ENCODE measurements at regions not wholly inside any gene's neighbourhood (a gene's known extent, or its start where the extent isn't known, plus 50 kb on each side); places are given as distances from the start of the nearest gene placed in this dataset.

GRCh38 chr6:104603108-104603745, 256.5 kb downstream of the HACE1 start:
- TF ChIP-seq CTCF (IDR thresholded peaks at IDR 0.05; ENCODE audit: extremely low read depth, missing control alignments) = no peak
- DNase-seq (ENCODE audit: low spot score) = no peak

DNA sequence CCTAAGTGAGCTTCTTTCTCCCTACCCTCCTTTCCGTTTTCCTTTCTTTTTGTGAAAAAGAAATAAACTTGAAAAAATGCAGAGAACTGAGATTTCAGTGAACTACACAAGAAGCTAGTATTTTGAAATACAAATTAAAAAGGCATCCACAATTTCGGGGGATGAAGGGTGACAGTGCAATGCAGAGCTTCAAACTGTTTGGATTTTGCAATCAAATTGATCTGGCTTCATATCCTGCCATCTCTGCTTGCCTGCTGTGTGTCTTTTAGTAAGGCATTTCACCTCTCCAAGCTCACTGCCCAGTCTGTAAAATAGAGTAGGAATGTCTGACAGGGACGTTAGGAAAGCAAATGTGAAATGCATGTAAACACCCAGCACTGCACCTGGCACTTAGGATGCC, 258.0 kb downstream of the HACE1 start:
- TF ChIP-seq CTCF (IDR thresholded peaks at IDR 0.05; ENCODE audit: extremely low read depth, missing control alignments) = no peak
- DNase-seq (ENCODE audit: low spot score) = no peak

DNA sequence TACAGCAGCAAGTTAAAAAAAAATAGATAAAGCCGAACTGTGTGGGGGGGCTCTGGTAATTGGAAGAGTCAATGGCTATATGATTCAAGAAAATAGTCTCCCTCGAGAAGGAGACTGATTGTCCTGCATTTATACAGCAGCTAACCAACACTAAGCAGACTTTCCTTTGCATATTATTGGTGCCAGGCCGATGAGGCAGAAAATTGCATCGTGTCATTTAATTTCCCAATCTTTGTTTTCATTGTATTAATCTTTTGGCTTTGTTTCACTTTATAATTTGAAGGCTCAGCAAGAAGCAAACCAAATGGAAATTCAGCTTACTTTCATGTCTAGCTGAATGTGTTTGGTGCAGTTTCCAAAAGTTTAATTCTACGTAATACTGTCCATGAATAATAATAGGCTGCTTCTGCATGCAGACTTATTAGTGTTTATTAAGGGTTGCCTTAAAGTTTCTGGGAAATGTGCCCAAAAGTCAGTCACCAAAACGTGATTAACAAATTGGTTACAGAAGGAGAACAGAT, 258.5 kb downstream of the HACE1 start:
- no peak for DNase-seq (ENCODE audit: low spot score)
- no peak for TF ChIP-seq CTCF (IDR thresholded peaks at IDR 0.05; ENCODE audit: extremely low read depth, missing control alignments)

DNA sequence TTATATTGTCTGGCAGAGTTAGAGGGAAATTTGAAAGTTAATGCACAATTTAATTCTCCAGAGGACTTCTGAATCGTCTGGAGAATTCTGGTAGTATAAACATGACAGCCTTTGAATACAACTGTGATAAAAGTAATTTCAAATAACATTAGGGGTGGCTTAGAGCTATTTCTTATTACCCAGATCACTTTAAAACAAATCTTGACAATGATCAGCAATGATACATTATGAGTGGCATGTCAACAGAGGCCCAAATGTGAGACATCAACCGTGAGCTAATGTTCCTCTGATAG, 259.1 kb downstream of the HACE1 start:
- no peak for DNase-seq (ENCODE audit: low spot score)
- TF ChIP-seq CTCF (IDR thresholded peaks at IDR 0.05; ENCODE audit: extremely low read depth, missing control alignments) = no peak

DNA sequence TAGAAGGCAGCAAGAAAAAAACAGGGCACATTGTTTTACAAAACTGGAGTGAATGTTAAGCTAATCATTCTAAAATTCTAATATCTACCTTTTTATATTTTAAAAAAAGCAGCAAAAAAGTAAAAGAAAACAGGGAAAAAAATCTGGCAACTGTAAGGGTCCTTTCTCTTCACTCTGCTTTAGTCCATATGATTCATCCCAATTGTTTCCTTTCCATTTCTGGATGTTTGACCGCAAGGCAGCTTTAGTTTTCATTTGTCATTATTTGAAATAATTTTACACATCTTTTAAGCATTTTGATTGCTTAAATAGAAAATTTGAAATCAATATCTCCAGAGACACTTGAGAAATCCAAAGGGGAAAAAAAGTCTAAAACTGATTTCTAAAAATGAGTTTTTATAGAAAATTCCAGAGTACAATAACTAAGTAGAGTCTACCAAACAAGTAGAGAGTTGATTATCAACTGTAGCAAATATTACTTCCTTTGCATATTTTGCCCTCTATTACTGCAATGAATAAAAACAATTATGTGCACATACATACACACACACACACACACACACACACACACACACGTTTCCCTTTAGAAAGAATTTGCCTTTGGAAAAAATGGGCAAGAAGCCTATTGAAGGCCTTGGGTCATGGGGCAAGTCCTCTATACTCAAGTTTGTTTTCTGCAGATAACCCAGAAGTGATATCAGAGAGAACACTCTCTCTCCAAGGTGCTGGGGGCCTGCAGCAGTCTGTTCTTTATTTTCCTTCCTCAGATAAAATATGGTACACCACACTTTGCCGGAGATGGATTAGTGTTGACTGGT, 259.7 kb downstream of the HACE1 start:
- TF ChIP-seq CTCF (IDR thresholded peaks at IDR 0.05; ENCODE audit: extremely low read depth, missing control alignments) = no peak
- no peak for DNase-seq (ENCODE audit: low spot score)

GRCh38 chr6:104597541-104598050, 262.1 kb downstream of the HACE1 start:
- no peak for DNase-seq (ENCODE audit: low spot score)
- TF ChIP-seq CTCF (IDR thresholded peaks at IDR 0.05; ENCODE audit: extremely low read depth, missing control alignments) = no peak

GRCh38 chr6:104596091-104596490, 263.6 kb downstream of the HACE1 start:
- no peak for TF ChIP-seq CTCF (IDR thresholded peaks at IDR 0.05; ENCODE audit: extremely low read depth, missing control alignments)
- DNase-seq (ENCODE audit: low spot score) = no peak
